ENCODE measurements at regions not wholly inside any gene's neighbourhood (a gene's known extent, or its start where the extent isn't known, plus 50 kb on each side); places are given as distances from the start of the nearest gene placed in this dataset.
A peak's percentile ranks its signal among the peaks of the same experiment; 100 is the strongest.

DNA sequence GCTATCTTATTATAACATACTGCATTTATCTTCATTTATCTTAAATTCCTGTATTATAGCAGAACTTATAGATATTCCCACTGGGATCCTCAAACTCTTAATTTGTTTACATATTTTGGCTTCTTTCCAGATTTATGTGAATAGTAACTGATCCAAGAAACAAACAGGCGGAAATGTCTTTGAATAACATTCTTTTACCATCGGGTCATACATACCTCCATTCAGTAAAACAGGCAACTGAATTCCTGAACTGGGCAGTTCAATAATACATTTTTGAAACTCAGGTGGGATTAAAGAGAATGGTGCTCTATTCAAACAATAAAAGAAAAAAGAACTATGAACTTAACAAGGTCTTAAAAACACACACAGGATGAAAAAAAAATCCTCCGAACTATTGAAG is 337.4 kb downstream of the CRPPA start:
- no peak overlapping the region for H3K4me3 ChIP-seq (ENCODE audit: low read depth, low read length)
- TF ChIP-seq, protein P1, sequence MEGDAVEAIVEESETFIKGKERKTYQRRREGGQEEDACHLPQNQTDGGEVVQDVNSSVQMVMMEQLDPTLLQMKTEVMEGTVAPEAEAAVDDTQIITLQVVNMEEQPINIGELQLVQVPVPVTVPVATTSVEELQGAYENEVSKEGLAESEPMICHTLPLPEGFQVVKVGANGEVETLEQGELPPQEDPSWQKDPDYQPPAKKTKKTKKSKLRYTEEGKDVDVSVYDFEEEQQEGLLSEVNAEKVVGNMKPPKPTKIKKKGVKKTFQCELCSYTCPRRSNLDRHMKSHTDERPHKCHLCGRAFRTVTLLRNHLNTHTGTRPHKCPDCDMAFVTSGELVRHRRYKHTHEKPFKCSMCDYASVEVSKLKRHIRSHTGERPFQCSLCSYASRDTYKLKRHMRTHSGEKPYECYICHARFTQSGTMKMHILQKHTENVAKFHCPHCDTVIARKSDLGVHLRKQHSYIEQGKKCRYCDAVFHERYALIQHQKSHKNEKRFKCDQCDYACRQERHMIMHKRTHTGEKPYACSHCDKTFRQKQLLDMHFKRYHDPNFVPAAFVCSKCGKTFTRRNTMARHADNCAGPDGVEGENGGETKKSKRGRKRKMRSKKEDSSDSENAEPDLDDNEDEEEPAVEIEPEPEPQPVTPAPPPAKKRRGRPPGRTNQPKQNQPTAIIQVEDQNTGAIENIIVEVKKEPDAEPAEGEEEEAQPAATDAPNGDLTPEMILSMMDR (IDR thresholded peaks at IDR 0.05; ENCODE audit: low read depth, low read length): no peak

DNA sequence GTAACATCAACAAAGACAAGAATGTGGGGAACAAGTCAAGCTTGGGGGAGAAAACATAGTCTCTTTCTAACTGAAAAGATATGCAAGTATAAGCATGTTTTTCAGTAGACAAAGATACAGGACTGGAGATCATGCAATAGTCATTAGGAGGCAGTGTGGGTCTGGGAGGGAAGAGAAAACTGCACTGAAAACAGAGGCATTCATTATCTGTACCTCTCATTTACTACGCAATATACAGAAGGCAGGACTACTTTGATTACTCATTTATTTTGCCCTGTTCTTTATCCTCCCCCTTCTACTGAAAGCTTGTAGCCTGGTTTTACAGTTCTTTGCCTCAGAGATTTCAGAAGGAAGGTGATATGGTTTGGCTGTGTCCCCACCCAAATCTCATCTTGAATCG is 341.2 kb downstream of the CRPPA start:
- TF ChIP-seq, protein P1 (IDR thresholded peaks at IDR 0.05; ENCODE audit: low read depth, low read length): no peak
- no peak overlapping the region for H3K4me3 ChIP-seq (ENCODE audit: low read depth, low read length)

DNA sequence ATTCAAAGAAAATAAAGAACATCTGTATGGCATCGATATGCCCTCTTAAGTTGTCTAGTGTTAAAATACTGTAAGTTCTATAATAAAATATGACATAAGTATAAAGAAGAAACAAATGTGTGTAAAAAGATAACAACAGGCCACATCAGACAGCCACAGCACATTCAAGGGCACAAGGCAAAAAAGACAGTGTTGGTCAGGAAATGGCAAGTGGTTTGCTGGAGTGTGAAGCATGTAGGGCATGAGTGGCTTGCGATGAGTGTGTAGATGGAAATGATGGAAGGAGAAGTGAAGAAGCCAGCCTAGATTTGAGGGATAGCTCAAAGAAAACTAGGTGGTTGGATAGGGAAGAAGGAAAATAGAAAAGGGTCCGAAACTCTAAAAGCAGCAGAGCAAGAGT is 341.6 kb downstream of the CRPPA start:
- TF ChIP-seq, protein P1 (IDR thresholded peaks at IDR 0.05; ENCODE audit: low read depth, low read length): no peak
- no peak overlapping the region for H3K4me3 ChIP-seq (ENCODE audit: low read depth, low read length)

DNA sequence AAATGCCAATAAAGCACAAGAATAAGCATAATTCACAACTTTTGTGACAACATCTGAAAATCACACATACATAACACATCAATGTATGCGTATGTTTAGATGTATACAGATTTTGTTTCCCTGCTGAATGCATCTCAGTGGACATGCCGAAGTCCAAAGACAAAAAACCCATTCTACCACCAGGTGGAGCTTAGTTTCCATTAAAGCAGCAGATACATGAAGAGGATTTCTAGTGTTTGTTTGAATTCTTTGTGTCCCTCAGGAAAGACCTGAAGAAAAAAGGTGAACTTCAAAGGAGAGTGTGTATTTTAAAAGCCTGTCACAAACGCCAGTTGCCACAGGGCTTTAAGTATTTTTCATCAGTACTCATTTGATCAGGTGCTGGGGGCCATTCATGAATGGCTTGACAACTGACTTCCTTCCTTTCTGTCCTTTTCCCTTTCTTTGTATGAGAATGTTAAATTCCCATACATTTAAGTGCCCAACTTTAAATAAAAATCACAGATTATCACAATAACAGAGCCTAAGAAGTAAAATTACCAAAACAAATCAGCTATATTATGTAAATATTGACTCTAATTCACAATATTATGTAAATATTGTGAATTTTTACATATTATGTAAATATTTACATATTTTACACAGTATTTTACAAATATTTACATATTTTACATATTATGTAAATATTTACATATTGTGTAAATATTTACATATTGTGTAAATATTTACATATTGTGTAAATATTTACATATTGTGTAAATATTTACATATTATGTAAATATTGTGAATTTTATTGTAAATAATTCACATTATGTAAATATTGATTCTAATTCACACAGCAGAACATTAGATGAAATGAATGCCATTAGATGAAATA is 343.0 kb downstream of the CRPPA start:
- TF ChIP-seq, protein P1 (IDR thresholded peaks at IDR 0.05; ENCODE audit: low read depth, low read length): peak; percentile 54
- no peak overlapping the region for H3K4me3 ChIP-seq (ENCODE audit: low read depth, low read length)

DNA sequence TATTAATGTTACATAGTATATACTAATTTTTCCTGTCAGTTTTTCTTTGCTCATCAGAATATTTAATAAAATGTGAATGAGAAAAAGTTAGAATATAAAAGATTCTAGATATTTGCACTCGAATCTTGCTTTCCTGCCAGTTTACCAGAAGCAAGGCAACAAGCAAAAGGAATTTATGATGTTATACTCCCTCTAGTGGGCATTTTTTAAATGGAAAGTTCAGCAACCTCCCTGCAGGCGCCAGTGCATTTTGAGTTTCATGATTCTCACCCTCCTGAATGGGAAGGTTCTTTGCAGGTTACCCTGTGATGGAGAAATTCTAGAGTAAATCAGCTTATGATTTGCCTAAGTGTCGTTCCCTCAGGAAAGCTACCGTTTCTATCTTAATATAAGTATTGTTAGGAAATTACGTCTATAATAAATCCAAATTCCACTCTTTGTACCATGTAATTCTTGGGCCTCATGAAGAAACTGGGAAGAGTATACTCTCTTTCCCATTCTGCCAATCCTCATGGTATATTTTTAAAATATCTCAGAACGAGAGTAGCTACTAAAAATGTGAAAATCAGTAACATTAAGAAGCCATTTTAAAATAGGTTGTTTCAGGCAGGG is 350.0 kb downstream of the CRPPA start:
- TF ChIP-seq, protein P1 (IDR thresholded peaks at IDR 0.05; ENCODE audit: low read depth, low read length): peak; percentile 48
- H3K4me3 ChIP-seq (ENCODE audit: low read depth, low read length): no peak overlapping the region

DNA sequence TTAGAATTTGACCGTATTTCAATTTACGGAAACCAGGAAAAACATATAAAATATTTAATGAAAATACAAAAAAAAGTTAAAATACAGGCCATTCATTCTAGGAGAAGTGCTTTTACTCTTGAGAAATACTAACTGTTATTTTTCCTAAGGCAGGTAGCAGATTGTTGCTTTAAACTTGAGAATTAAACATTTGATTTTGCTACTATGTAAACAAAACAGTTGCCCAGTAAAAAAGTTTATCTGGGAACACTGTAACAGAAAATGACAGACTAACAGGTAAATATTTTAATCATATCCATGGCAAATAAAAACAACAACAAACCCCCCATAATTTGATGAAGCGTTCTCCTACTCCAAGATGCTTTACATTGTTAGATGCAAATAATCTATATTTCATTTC is 350.5 kb downstream of the CRPPA start:
- H3K4me3 ChIP-seq (ENCODE audit: low read depth, low read length): no peak overlapping the region
- TF ChIP-seq, protein P1 (IDR thresholded peaks at IDR 0.05; ENCODE audit: low read depth, low read length): no peak

DNA sequence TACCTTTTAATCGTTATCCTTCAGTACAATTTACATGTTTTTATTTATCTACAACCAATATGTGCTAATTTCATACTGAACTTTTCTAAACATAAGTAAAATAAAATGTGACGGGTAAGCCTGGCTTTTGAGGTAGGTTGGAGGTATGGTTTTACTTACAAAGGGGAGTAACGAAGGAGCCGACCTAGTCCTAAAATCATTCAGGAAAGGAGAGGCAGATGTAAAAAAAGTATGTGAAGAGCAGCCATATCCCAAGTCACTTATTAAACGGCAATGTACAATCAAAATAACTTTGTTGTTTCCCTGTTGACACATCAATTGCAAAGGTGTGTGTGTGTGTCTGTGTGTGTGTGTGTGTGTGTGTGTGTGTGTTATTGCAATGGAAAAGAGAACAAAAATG is 351.3 kb downstream of the CRPPA start:
- H3K4me3 ChIP-seq (ENCODE audit: low read depth, low read length): no peak overlapping the region
- TF ChIP-seq, protein P1 (IDR thresholded peaks at IDR 0.05; ENCODE audit: low read depth, low read length): no peak
